ENCODE measurements at regions not wholly inside any gene's neighbourhood (a gene's known extent, or its start where the extent isn't known, plus 50 kb on each side); places are given as distances from the start of the nearest gene placed in this dataset.
"Not testable (repeated sequence)": the region's sequence is repeated elsewhere in the genome, so short reads cannot be mapped to it uniquely, and the experiment has no call there.

DNA sequence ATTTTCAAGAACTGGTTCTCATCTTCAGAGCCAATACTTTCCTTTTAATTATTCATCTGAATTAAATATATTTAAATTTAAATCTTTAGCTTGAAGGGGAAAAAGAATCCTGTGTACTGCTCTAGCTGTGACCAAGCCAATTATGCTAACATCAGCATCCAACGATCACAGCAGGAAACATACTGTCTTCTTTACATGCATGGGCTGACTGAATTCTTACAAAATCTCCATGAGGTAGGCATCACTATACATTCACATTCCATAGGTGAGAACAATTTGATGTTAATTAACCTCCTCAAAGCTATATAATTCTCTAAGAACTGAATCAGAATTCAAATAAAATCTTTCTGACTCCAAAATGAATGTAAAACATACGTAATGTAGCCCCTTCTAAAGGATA, 118.8 kb upstream of the MAP2 start:
- H3K4me3 ChIP-seq (ENCODE audit: low read depth, low read length): no peak overlapping the region
- DNase-seq (ENCODE audit: low read depth): no peak
- TF ChIP-seq, protein P1, sequence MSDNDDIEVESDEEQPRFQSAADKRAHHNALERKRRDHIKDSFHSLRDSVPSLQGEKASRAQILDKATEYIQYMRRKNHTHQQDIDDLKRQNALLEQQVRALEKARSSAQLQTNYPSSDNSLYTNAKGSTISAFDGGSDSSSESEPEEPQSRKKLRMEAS (IDR thresholded peaks at IDR 0.05; ENCODE audit: low read depth, low read length): no peak
- TF ChIP-seq, protein P2, sequence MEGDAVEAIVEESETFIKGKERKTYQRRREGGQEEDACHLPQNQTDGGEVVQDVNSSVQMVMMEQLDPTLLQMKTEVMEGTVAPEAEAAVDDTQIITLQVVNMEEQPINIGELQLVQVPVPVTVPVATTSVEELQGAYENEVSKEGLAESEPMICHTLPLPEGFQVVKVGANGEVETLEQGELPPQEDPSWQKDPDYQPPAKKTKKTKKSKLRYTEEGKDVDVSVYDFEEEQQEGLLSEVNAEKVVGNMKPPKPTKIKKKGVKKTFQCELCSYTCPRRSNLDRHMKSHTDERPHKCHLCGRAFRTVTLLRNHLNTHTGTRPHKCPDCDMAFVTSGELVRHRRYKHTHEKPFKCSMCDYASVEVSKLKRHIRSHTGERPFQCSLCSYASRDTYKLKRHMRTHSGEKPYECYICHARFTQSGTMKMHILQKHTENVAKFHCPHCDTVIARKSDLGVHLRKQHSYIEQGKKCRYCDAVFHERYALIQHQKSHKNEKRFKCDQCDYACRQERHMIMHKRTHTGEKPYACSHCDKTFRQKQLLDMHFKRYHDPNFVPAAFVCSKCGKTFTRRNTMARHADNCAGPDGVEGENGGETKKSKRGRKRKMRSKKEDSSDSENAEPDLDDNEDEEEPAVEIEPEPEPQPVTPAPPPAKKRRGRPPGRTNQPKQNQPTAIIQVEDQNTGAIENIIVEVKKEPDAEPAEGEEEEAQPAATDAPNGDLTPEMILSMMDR (IDR thresholded peaks at IDR 0.05; ENCODE audit: low read depth, low read length): no peak

DNA sequence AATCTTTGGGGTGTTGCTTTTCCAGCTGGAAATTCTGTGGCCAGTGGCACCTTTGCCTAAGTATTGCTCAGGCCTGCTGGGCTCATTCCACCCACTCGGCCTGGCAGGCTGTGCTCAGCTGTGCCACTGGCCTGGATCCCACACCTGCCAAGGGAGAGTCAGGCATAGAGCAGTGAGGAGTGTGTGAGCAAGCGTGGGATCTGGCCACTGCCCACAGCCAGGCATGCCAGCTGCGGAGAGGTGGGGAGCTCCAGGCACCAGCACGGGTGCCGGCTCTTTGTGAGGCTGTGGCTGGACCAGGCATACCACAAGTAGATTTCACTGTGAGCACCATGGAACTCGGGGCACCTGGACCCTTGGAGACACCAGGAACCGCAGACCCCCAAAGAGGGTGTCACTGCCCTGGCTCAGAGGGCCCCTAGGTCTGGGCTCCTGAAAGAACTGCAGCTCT, 118.1 kb upstream of the MAP2 start:
- DNase-seq (ENCODE audit: low read depth): no peak
- TF ChIP-seq, protein P1 (IDR thresholded peaks at IDR 0.05; ENCODE audit: low read depth, low read length): no peak
- TF ChIP-seq, protein P2 (IDR thresholded peaks at IDR 0.05; ENCODE audit: low read depth, low read length): no peak
- TF ChIP-seq POLR2A (IDR thresholded peaks at IDR 0.05; ENCODE audit: extremely low read depth, insufficient read length) (no peak), MYC (IDR thresholded peaks at IDR 0.05; ENCODE audit: low read depth, low read length) (no peak)
- H3K4me3 ChIP-seq (ENCODE audit: low read depth, low read length): no peak overlapping the region

DNA sequence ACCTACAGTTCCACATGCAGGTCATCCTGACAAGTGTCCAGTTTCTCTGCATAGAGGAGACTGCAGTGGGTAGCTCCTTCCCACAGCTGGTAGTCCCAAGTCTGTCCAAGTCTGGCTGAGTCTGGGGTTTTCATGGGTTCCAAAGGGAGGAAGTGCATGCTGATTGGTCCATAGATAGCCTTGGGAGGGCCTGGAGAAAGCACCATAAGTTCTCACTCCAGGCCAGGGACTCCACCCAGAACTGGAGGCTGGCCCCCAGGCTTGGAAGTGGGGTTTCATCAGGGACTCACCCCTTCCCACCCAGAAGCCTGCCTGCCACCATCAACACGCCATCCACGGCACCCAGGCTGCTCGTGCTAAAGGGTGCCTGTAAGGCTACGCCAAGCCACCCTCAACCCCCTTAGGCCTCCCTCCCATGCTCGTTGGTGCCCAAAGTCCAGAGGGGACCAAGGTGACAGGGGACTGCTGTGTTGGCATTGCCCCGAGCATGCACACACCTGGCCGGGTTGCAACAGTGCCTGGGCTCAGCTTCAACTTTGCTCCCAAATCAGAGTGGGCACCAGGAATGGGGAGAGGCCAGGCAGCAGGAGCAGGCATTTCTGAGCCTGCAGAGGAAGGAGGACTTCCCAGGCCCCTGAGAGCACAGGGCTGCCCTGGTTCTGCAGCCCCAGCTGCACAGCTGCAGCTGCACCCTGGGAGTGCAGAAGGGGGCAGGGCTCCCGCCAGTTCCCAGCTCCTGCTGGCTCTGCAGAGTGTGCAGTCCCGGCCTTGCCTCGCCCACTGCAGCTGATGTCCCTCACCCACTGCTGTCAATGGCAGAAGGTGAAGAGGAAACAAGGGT, 116.5 kb upstream of the MAP2 start:
- DNase-seq (ENCODE audit: low read depth): no peak
- TF ChIP-seq POLR2A (IDR thresholded peaks at IDR 0.05; ENCODE audit: extremely low read depth, insufficient read length) (no peak), MYC (IDR thresholded peaks at IDR 0.05; ENCODE audit: low read depth, low read length) (no peak)
- TF ChIP-seq, protein P1 (IDR thresholded peaks at IDR 0.05; ENCODE audit: low read depth, low read length): no peak
- TF ChIP-seq, protein P2 (IDR thresholded peaks at IDR 0.05; ENCODE audit: low read depth, low read length): no peak
- H3K4me3 ChIP-seq (ENCODE audit: low read depth, low read length): no peak overlapping the region

DNA sequence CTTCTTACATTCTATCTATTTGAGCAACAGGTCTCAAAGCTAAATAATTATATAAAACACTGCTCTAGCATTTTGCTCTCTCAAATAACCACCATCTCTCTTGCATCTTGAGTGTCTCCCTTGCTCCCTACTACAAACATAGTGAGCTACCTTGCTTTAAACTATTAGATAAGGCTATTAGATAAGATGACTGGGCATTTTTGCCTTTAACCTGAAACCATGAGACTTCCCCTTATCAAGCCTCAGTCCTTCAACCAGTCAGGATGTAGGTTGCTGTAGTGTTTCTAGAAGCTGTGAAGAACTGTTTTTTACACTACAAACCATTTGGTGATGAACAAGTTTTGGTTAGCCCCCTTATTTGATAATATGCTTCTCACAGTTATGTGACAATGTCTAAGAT, 115.4 kb upstream of the MAP2 start:
- no peak for DNase-seq (ENCODE audit: low read depth)
- no peak overlapping the region for H3K4me3 ChIP-seq (ENCODE audit: low read depth, low read length)
- no peak for TF ChIP-seq MYC (IDR thresholded peaks at IDR 0.05; ENCODE audit: low read depth, low read length)
- TF ChIP-seq, protein P2 (IDR thresholded peaks at IDR 0.05; ENCODE audit: low read depth, low read length): no peak
- no peak for TF ChIP-seq POLR2A (IDR thresholded peaks at IDR 0.05; ENCODE audit: extremely low read depth, insufficient read length)
- TF ChIP-seq, protein P1 (IDR thresholded peaks at IDR 0.05; ENCODE audit: low read depth, low read length): no peak

DNA sequence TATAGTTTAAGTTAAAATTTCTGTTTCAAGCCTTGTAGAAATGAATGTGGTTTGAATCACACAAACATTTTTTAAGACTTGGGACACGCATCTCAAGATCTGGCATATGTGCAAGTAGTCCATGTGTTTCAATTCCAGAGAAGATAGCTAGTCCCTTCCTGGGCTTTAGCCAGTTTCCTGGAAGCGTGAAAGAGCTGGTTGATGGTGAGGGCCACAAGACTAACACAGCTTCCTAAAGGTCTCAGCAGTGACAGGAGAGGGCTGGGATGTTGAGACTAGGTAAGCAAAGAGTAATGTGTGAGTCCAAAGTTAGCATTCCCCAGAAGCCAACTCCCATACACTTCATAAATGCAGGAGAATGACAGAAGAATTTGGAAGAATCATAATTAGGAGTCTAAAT, 111.9 kb upstream of the MAP2 start:
- TF ChIP-seq MYC (IDR thresholded peaks at IDR 0.05; ENCODE audit: low read depth, low read length) (no peak), POLR2A (IDR thresholded peaks at IDR 0.05; ENCODE audit: extremely low read depth, insufficient read length) (no peak)
- TF ChIP-seq, protein P1 (IDR thresholded peaks at IDR 0.05; ENCODE audit: low read depth, low read length): no peak
- TF ChIP-seq, protein P2 (IDR thresholded peaks at IDR 0.05; ENCODE audit: low read depth, low read length): no peak
- no peak overlapping the region for H3K4me3 ChIP-seq (ENCODE audit: low read depth, low read length)
- DNase-seq (ENCODE audit: low read depth): no peak

DNA sequence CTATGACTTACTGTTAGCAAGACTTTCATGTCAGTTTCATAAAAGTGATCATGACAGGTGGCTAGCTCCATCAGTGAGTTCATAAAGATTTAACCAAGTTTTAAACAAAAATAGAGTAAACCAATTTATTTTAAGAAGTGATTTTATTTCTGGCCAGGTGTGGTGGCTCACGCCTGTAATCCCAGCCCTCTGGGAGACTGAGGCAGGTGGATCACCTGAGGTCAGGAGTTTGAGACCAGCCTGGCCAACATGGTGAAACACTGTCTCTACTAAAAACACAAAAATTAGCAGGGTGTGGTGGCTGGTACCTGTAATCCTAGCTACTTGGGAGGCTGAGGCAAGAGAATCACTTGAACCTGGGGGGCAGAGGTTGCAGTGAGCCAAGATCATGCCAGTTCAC, 111.4 kb upstream of the MAP2 start:
- not testable (repeated sequence) for H3K4me3 ChIP-seq (ENCODE audit: low read depth, low read length); DNase-seq (ENCODE audit: low read depth)

All from NB4 (cell line).